GM23338 (cell line): ENCODE measurements at regions not wholly inside any gene's neighbourhood (a gene's known extent, or its start where the extent isn't known, plus 50 kb on each side); places are given as distances from the start of the nearest gene placed in this dataset.

ENCODE experiments used
- ETS1 ChIP-seq: IDR thresholded peaks from 2 replicates; pipeline ENCODE4 v1.6.1; 2016; ENCODE audit warnings: antibody characterized with exemption
- EZH2 ChIP-seq: fragments of 200-600 bp; sonication (generic); IDR thresholded peaks from one replicate; pipeline ENCODE4 v1.8.0; 2017; ENCODE audit warnings: antibody characterized with exemption, mild to moderate bottlenecking, low read depth; ENCODE audit not compliant: unreplicated experiment
- NANOG ChIP-seq: IDR thresholded peaks from 2 replicates; pipeline ENCODE4 v1.6.1; 2016; ENCODE audit warnings: antibody characterized with exemption, borderline replicate concordance
- REST ChIP-seq: IDR thresholded peaks from one replicate; pipeline ENCODE4 v1.6.1; 2018; ENCODE audit warnings: antibody characterized with exemption; ENCODE audit not compliant: unreplicated experiment
- ZNF462 ChIP-seq: fragments of 250-450 bp; sonication (Bioruptor Pico); IDR thresholded peaks from 2 replicates; pipeline ENCODE4 v1.5.0; 2020; ENCODE audit warnings: mild to moderate bottlenecking, moderate library complexity

- TF ChIP-seq REST = no peak
- no peak for TF ChIP-seq NANOG
- TF ChIP-seq ETS1 = no peak
- TF ChIP-seq EZH2 = no peak
- no peak for TF ChIP-seq ZNF462 (CRISPR knock-in tag)
Measured at GRCh38 chr13:111903143-111903542, 163.8 kb upstream of the SOX1 start (continued).
